ENCODE measurements at regions not wholly inside any gene's neighbourhood (a gene's known extent, or its start where the extent isn't known, plus 50 kb on each side); places are given as distances from the start of the nearest gene placed in this dataset.
"Not testable (repeated sequence)": the region's sequence is repeated elsewhere in the genome, so short reads cannot be mapped to it uniquely, and the experiment has no call there.

GRCh38 chr17:13659051-13659450 is 57.3 kb upstream of the HS3ST3A1 start:
- H3K4me3 ChIP-seq (ENCODE audit: low read depth, low read length); DNase-seq (ENCODE audit: low read depth): not testable (repeated sequence)

DNA sequence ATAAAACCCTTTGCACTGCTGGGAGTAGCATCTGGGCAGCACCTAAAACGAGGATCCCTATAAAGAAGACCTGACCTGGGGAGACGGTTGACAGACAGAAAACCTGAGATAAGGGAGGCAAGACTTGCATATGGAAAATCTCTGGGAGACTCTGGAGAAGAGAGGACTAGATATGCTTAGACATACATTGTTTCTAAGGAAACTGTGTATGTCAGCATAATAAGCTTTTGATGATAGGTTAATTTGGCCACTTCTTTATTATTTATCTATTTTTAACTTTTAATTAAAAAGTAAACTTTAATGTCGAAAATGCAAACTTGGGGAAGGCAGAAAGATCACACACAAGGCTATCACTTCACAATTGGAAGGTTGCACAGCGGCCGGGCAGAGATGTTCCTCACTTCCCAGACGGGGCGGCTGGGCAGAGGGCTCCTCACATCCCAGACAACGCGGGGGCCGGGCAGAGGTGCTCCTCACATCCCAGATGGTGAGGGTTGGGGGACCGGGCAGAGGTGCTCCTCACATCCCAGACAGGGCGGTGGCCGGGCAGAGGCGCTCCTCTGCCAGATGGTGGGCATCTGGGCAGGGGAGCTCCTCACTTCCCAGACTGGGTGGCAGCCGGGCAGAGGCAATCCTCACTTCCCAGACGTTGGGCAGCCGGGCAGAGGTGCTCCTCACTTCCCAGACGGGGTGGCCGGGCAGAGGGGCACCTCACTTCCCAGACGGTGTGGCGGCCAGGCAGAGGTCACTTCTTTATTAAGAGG is 64.3 kb upstream of the HS3ST3A1 start:
- H3K4me3 ChIP-seq (ENCODE audit: low read depth, low read length) = no peak overlapping the region
- DNase-seq (ENCODE audit: low read depth) = no peak
- TF ChIP-seq, protein P1, sequence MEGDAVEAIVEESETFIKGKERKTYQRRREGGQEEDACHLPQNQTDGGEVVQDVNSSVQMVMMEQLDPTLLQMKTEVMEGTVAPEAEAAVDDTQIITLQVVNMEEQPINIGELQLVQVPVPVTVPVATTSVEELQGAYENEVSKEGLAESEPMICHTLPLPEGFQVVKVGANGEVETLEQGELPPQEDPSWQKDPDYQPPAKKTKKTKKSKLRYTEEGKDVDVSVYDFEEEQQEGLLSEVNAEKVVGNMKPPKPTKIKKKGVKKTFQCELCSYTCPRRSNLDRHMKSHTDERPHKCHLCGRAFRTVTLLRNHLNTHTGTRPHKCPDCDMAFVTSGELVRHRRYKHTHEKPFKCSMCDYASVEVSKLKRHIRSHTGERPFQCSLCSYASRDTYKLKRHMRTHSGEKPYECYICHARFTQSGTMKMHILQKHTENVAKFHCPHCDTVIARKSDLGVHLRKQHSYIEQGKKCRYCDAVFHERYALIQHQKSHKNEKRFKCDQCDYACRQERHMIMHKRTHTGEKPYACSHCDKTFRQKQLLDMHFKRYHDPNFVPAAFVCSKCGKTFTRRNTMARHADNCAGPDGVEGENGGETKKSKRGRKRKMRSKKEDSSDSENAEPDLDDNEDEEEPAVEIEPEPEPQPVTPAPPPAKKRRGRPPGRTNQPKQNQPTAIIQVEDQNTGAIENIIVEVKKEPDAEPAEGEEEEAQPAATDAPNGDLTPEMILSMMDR (IDR thresholded peaks at IDR 0.05; ENCODE audit: low read depth, low read length, missing control alignments) = no peak

DNA sequence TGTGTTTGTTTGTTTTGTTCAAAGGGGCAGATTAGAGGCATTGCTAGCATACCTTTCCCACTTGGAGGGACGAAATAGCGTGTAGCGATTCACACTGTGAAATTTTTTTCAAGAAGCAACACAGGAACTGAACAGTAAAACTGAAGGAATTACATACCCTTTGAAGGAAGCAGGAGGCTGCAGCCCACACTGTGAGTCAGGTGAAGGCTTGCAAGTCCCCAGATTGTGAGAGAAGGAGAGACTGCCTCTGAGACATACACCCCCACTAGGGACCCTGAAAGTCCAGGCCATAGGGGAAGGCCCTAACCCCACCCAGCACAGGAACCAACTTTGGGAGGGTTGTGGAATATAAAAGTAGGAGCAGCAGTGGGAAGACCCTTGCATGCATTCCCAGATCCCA is 69.6 kb upstream of the HS3ST3A1 start:
- TF ChIP-seq, protein P1 (IDR thresholded peaks at IDR 0.05; ENCODE audit: low read depth, low read length, missing control alignments) = no peak
- DNase-seq (ENCODE audit: low read depth) = no peak
- H3K4me3 ChIP-seq (ENCODE audit: low read depth, low read length) = no peak overlapping the region

GRCh38 chr17:13671771-13672170 is 70.0 kb upstream of the HS3ST3A1 start:
- no peak overlapping the region for H3K4me3 ChIP-seq (ENCODE audit: low read depth, low read length)
- TF ChIP-seq, protein P1 (IDR thresholded peaks at IDR 0.05; ENCODE audit: low read depth, low read length, missing control alignments) = no peak
- no peak for DNase-seq (ENCODE audit: low read depth)

- no peak overlapping the region for H3K4me3 ChIP-seq (ENCODE audit: low read depth, low read length)
- no peak for DNase-seq (ENCODE audit: low read depth)
- TF ChIP-seq, protein P1 (IDR thresholded peaks at IDR 0.05; ENCODE audit: low read depth, low read length, missing control alignments) = no peak
These were observed 76.6 kb upstream of the HS3ST3A1 start for GRCh38 chr17:13678361-13678760.

GRCh38 chr17:13678841-13679240 is 77.1 kb upstream of the HS3ST3A1 start:
- TF ChIP-seq, protein P1 (IDR thresholded peaks at IDR 0.05; ENCODE audit: low read depth, low read length, missing control alignments) = no peak
- H3K4me3 ChIP-seq (ENCODE audit: low read depth, low read length) = no peak overlapping the region
- no peak for DNase-seq (ENCODE audit: low read depth)

DNA sequence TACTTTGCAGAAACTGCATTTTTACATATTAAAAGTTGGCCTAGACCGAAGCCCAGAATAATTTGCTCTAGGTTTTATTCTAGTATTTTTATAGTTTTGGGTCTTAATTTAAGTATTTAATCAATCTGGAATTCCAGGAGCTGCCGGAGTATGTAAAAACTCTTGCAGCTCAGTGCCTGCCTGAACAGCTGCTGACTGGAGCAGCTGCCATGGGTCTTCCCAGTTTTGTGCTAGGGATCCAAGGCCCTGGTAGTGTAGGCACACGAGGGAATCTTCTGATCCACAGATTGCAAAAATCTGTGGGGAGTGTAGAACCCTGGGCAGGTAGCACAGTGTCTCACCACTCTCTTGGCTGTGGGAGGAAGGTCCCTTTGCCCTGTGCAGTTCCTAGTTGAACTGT is 87.0 kb upstream of the HS3ST3A1 start:
- TF ChIP-seq, protein P1 (IDR thresholded peaks at IDR 0.05; ENCODE audit: low read depth, low read length, missing control alignments) = no peak
- H3K4me3 ChIP-seq (ENCODE audit: low read depth, low read length) = no peak overlapping the region
- no peak for DNase-seq (ENCODE audit: low read depth)
